Tibial nerve (tissue), 4 donors: ENCODE measurements at regions not wholly inside any gene's neighbourhood (a gene's known extent, or its start where the extent isn't known, plus 50 kb on each side); places are given as distances from the start of the nearest gene placed in this dataset.

Experiments used
- DNase-seq, 2 donors: peaks; one replicate each; pipeline ENCODE4 v3.0.0-alpha.2; 2019; ENCODE audit warnings: low spot score in 2 of 2
- H3K27ac ChIP-seq, 4 donors: fragments of 200-600 bp; sonication (generic) in 3 of 4; one replicate each; pipeline ENCODE4 v1.5.1; 2017 to 2019; ENCODE audit warnings: mild to moderate bottlenecking in 1 of 4
- H3K27me3 ChIP-seq, 2 donors: fragments of 200-600 bp; sonication (generic) in 1 of 2; one replicate each; pipeline versions ENCODE4 v1.5.1 to v1.6.0; 2017 to 2019
- H3K36me3 ChIP-seq, 3 donors: fragments of 200-600 bp; sonication (generic); one replicate each; pipeline ENCODE4 v1.5.1; 2018 to 2019
- H3K4me1 ChIP-seq, 4 donors: fragments of 200-600 bp; sonication (generic) in 3 of 4; one replicate each; pipeline ENCODE4 v1.5.1; 2017 to 2019
- H3K4me3 ChIP-seq, 4 donors: fragments of 200-600 bp; sonication (generic) in 3 of 4; one replicate each; pipeline ENCODE4 v1.5.1; 2017 to 2019; ENCODE audit warnings: mild to moderate bottlenecking in 1 of 4, moderate library complexity in 1 of 4
- H3K9me3 ChIP-seq, 4 donors: fragments of 200-600 bp; sonication (generic) in 3 of 4; one replicate each; pipeline ENCODE4 v1.5.1; 2017 to 2019
- CTCF ChIP-seq, 5 experiments: fragments of 200-600 bp in 3 of 5; fragments of 450-650 bp in 2 of 5; sonication (generic) in 3 of 5; IDR thresholded peaks; one replicate each; pipeline ENCODE4 v1.5.1; 2016 to 2019; ENCODE audit warnings: antibody characterized with exemption in 5 of 5, mild to moderate bottlenecking in 3 of 5, moderate library complexity in 2 of 5
- EP300 ChIP-seq, 2 donors: sonication (generic); formaldehyde crosslinking; IDR thresholded peaks; one replicate each; pipeline ENCODE4 v1.6.1; 2017; ENCODE audit warnings: antibody characterized with exemption in 2 of 2, mild to moderate bottlenecking in 1 of 2
- POLR2A ChIP-seq, 2 donors: fragments of 450-650 bp; IDR thresholded peaks; one replicate each; pipeline ENCODE4 v1.6.1; 2017; ENCODE audit warnings: antibody characterized with exemption in 2 of 2, mild to moderate bottlenecking in 2 of 2, moderate library complexity in 2 of 2
- whole genome bisulfite sequencing, 2 donors: methylation state at CpG; one replicate each; pipeline ENCODE4 v1.1.5; 2018; 5-methylcytosine and 5-hydroxymethylcytosine counted together

GRCh38 chr18:76573325-76574025 lies 78.4 kb upstream of the ZNF516 start:
- peak in 1 of 2 donors; percentile 40 for DNase-seq
- TF ChIP-seq EP300 (IDR thresholded peaks at IDR 0.05) (peak in 1 of 2 donors; percentile 75), CTCF (IDR thresholded peaks at IDR 0.05) (no peak)
- WGBS, 2 donors, result 86 to 91% methylated on average over 4 of the region's 4 CpGs
- no peaks in the 10 kb centered on the region for H3K9me3 ChIP-seq
- no peaks in the 10 kb centered on the region for H3K36me3 ChIP-seq
- H3K27ac ChIP-seq, result no peak overlapping the region
- H3K27me3 ChIP-seq, result peaks cover 0 to 5% of the 10 kb centered on the region in 2 donors
- peaks cover 0 to 2% (median 0%) of the 10 kb centered on the region in 4 donors for H3K4me1 ChIP-seq
- no peak overlapping the region for H3K4me3 ChIP-seq

- Histone ChIP-seq H3K4me1 (no peaks in the 10 kb centered on the region), H3K36me3 (no peaks in the 10 kb centered on the region), H3K9me3 (no peaks in the 10 kb centered on the region), H3K27me3 (no peaks in the 10 kb centered on the region), H3K27ac (no peak overlapping the region), H3K4me3 (no peak overlapping the region)
- no peak for DNase-seq
- 82 to 85% methylated on average over 11 of the region's 12 CpGs for WGBS, 2 donors
- TF ChIP-seq POLR2A (IDR thresholded peaks at IDR 0.05), result no peak
- no peak for TF ChIP-seq CTCF (IDR thresholded peaks at IDR 0.05)
- TF ChIP-seq EP300 (IDR thresholded peaks at IDR 0.05), result no peak
Observed at GRCh38 chr18:76572518-76573247, 77.6 kb upstream of the ZNF516 start.

- no peak for TF ChIP-seq POLR2A (IDR thresholded peaks at IDR 0.05)
- no peak for TF ChIP-seq CTCF (IDR thresholded peaks at IDR 0.05)
- TF ChIP-seq EP300 (IDR thresholded peaks at IDR 0.05), result no peak
- 82 to 86% methylated on average over 3 of the region's 3 CpGs for WGBS, 2 donors
- Histone ChIP-seq H3K27me3 (no peaks in the 10 kb centered on the region), H3K36me3 (no peaks in the 10 kb centered on the region), H3K9me3 (no peaks in the 10 kb centered on the region), H3K4me3 (no peak overlapping the region), H3K4me1 (no peaks in the 10 kb centered on the region), H3K27ac (no peak overlapping the region)
- DNase-seq, result no peak
Observed at GRCh38 chr18:76571689-76572088, 76.6 kb upstream of the ZNF516 start.

- no peaks in the 10 kb centered on the region for H3K36me3 ChIP-seq
- no peak overlapping the region for H3K27ac ChIP-seq
- 91 to 95% methylated on average over 3 of the region's 3 CpGs for WGBS, 2 donors
- no peaks in the 10 kb centered on the region for H3K27me3 ChIP-seq
- peaks cover 0 to 7% (median 2%) of the 10 kb centered on the region in 4 donors for H3K4me1 ChIP-seq
- TF ChIP-seq POLR2A (IDR thresholded peaks at IDR 0.05) (no peak), EP300 (IDR thresholded peaks at IDR 0.05) (no peak), CTCF (IDR thresholded peaks at IDR 0.05) (no peak)
- no peak for DNase-seq
- H3K4me3 ChIP-seq, result no peak overlapping the region
- H3K9me3 ChIP-seq, result no peaks in the 10 kb centered on the region
Observed at GRCh38 chr18:76570856-76571255, 75.8 kb upstream of the ZNF516 start.
